Glutamatergic neuron (in vitro differentiated cells): ENCODE measurements at regions not wholly inside any gene's neighbourhood (a gene's known extent, or its start where the extent isn't known, plus 50 kb on each side); places are given as distances from the start of the nearest gene placed in this dataset.

ENCODE experiments used
- DNase-seq: peaks from one replicate; pipeline ENCODE4 v3.0.0; 2022
- H3K27ac Mint-ChIP-seq: one replicate; pipeline ENCODE4 v1.8.0; 2020; ENCODE audit warnings: mild to moderate bottlenecking, mixed read lengths, inconsistent platforms; ENCODE audit not compliant: unreplicated experiment
- H3K27me3 Mint-ChIP-seq: one replicate; pipeline ENCODE4 v1.8.0; 2020; ENCODE audit warnings: mild to moderate bottlenecking, moderate library complexity, mixed read lengths, inconsistent platforms; ENCODE audit not compliant: unreplicated experiment
- H3K36me3 Mint-ChIP-seq: one replicate; pipeline ENCODE4 v1.8.0; 2020; ENCODE audit warnings: mild to moderate bottlenecking, mixed read lengths, inconsistent platforms; ENCODE audit not compliant: unreplicated experiment
- H3K4me1 Mint-ChIP-seq: one replicate; pipeline ENCODE4 v1.8.0; 2020; ENCODE audit warnings: mild to moderate bottlenecking, low read depth, mixed read lengths, inconsistent platforms; ENCODE audit not compliant: unreplicated experiment
- H3K4me3 Mint-ChIP-seq: one replicate; pipeline ENCODE4 v1.8.0; 2020; ENCODE audit warnings: mild to moderate bottlenecking, mixed read lengths, inconsistent platforms; ENCODE audit not compliant: unreplicated experiment
- H3K9me3 Mint-ChIP-seq: one replicate; pipeline ENCODE4 v1.8.0; 2020; ENCODE audit warnings: mild to moderate bottlenecking, moderate library complexity, mixed read lengths, inconsistent platforms; ENCODE audit not compliant: unreplicated experiment
- CTCF ChIP-seq: fragments of 200-600 bp; sonication (generic); IDR thresholded peaks from one replicate; pipeline ENCODE4 v1.5.0; 2021; ENCODE audit not compliant: partially characterized antibody, unreplicated experiment

GRCh38 chr2:165009466-165009865, 54.1 kb upstream of the SLC38A11 start:
- Mint-ChIP-seq H3K27ac (no peak overlapping the region), H3K9me3 (no peaks in the 10 kb centered on the region), H3K36me3 (no peaks in the 10 kb centered on the region), H3K4me3 (no peak overlapping the region), H3K27me3 (peaks cover 1% of the 10 kb centered on the region), H3K4me1 (no peaks in the 10 kb centered on the region)
- DNase-seq = no peak
- no peak for TF ChIP-seq CTCF

DNA sequence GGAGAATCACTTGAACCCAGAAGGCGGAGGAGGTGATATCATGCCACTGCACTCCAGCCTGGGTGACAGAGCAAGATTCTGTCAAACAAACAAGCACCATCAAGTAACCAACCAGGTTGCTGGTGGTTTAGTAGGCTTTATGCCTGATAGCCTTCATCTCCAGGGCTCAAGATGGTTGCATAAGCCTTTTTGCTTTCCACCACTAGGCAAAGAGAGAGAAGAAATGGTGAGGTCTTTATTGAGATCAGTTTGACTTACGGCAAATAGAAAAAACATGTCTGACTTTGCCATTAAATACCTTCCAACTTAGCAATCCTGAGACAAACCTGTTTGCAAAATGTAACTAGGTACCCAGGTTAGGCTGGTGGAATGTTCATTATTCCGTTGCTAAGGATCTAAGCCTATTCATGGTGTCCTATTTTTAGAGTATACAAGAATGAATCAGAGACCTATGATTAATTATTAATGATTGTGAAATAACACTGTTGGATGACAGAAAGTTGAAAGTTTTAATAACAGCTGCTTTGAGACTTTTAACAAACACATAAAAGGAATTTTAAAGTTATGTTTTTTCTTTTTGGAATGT, 53.5 kb upstream of the SLC38A11 start:
- Mint-ChIP-seq H3K36me3 (no peaks in the 10 kb centered on the region), H3K27me3 (no peaks in the 10 kb centered on the region), H3K4me3 (no peak overlapping the region), H3K4me1 (no peaks in the 10 kb centered on the region), H3K27ac (no peak overlapping the region), H3K9me3 (no peaks in the 10 kb centered on the region)
- no peak for DNase-seq
- TF ChIP-seq CTCF = no peak

GRCh38 chr2:165007161-165007744, 51.9 kb upstream of the SLC38A11 start:
- Mint-ChIP-seq H3K27ac (no peak overlapping the region), H3K27me3 (no peaks in the 10 kb centered on the region), H3K36me3 (no peaks in the 10 kb centered on the region), H3K9me3 (no peaks in the 10 kb centered on the region), H3K4me1 (no peaks in the 10 kb centered on the region), H3K4me3 (no peak overlapping the region)
- no peak for DNase-seq
- no peak for TF ChIP-seq CTCF
